Spleen (tissue), 7 donors: ENCODE measurements at regions not wholly inside any gene's neighbourhood (a gene's known extent, or its start where the extent isn't known, plus 50 kb on each side); places are given as distances from the start of the nearest gene placed in this dataset.

Experiments used
- POLR2AphosphoS5 ChIP-seq, 3 donors: sonication (generic); formaldehyde crosslinking; IDR thresholded peaks; one replicate each; pipeline ENCODE4 v1.5.1; 2017; ENCODE audit warnings: antibody characterized with exemption in 3 of 3
- TF ChIP-seq, protein P1 (sequence below), 11 experiments: fragments of 200-600 bp in 7 of 11; fragments of 450-650 bp in 4 of 11; sonication (generic) in 4 of 11; IDR thresholded peaks in 8 of 11; conservative IDR thresholded peaks in 3 of 11; 1 replicate in 7 of 11; 2 replicates in 4 of 11; pipeline versions ENCODE4 v1.4.0 to v1.8.0; 2016 to 2021; ENCODE audit warnings: antibody characterized with exemption in 11 of 11, inconsistent platforms in 4 of 11, mild to moderate bottlenecking in 1 of 11
- donor health status: DM: no; HTN: no; CAD: no; lungs with moderate emphysema.
- donor health status: DM: no; HTN: no; CAD: no.
- donor health status: DM: no; HTN: no; CAD: no.

DNA sequence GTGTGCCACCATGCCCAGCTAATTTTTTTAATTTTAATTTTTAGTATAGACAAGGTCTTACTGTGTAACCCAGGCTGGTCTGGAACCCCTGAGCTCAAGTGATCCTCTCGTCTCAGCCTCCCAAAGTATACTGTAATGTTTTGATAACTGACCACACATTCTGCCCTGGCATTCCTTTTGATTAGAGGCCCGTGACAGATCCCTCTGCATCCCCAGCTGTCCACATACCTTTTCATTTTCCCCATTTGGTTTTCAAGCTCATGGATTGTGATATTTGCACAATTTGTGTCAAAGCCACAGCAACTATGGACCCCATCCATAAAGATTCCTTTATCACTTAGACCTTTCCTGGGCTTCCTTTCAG lies 116.8 kb upstream of the ATP1A1 start:
- TF ChIP-seq, protein P1, sequence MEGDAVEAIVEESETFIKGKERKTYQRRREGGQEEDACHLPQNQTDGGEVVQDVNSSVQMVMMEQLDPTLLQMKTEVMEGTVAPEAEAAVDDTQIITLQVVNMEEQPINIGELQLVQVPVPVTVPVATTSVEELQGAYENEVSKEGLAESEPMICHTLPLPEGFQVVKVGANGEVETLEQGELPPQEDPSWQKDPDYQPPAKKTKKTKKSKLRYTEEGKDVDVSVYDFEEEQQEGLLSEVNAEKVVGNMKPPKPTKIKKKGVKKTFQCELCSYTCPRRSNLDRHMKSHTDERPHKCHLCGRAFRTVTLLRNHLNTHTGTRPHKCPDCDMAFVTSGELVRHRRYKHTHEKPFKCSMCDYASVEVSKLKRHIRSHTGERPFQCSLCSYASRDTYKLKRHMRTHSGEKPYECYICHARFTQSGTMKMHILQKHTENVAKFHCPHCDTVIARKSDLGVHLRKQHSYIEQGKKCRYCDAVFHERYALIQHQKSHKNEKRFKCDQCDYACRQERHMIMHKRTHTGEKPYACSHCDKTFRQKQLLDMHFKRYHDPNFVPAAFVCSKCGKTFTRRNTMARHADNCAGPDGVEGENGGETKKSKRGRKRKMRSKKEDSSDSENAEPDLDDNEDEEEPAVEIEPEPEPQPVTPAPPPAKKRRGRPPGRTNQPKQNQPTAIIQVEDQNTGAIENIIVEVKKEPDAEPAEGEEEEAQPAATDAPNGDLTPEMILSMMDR (IDR thresholded peaks at IDR 0.05 in 8 of 11, conservative IDR thresholded peaks at IDR 0.05 in 3 of 11), result no peak
- TF ChIP-seq POLR2AphosphoS5 (IDR thresholded peaks at IDR 0.05), result no peak
